ENCODE measurements at regions not wholly inside any gene's neighbourhood (a gene's known extent, or its start where the extent isn't known, plus 50 kb on each side); places are given as distances from the start of the nearest gene placed in this dataset.

GRCh38 chr1:244212219-244212618 is 161.1 kb downstream of the ZBTB18 start:
- Histone ChIP-seq H3K4me1 (ENCODE audit: control insufficient read depth in 2 of 3, insufficient read depth in 2 of 3, low read depth in 1 of 3, low read length in 3 of 3) (peaks cover 0 to 15% (median 0%) of the 10 kb centered on the region in 3 donors), H3K9ac (ENCODE audit: low read length in 3 of 3) (no peak overlapping the region), H3K27me3 (ENCODE audit: control insufficient read depth, insufficient read depth, low read length) (no peaks in the 10 kb centered on the region), H3K36me3 (ENCODE audit: control insufficient read depth in 2 of 3, insufficient read depth in 3 of 3, low read length in 3 of 3) (no peaks in the 10 kb centered on the region), H3K4me3 (ENCODE audit: low read length in 3 of 3) (no peak overlapping the region), H3K9me3 (ENCODE audit: control insufficient read depth in 2 of 3, insufficient read depth in 1 of 3, low read length in 3 of 3) (no peaks in the 10 kb centered on the region), H3K27ac (ENCODE audit: low read depth in 2 of 2, low read length in 2 of 2) (no peak overlapping the region)
- DNase-seq (peak in 1 of 5 donors; percentile 25), FAIRE-seq (no peak)
- intact Hi-C loops (cut with DNase I): no loop called here
- TF ChIP-seq CTCF (IDR thresholded peaks at IDR 0.05; ENCODE audit: borderline replicate concordance, extremely low read depth, insufficient read depth): no peak

GRCh38 chr1:244212797-244213475 is 161.9 kb downstream of the ZBTB18 start:
- Histone ChIP-seq H3K27ac (ENCODE audit: low read depth in 2 of 2, low read length in 2 of 2) (no peak overlapping the region), H3K9me3 (ENCODE audit: control insufficient read depth in 2 of 3, insufficient read depth in 1 of 3, low read length in 3 of 3) (no peaks in the 10 kb centered on the region), H3K4me3 (ENCODE audit: low read length in 3 of 3) (no peak overlapping the region), H3K4me1 (ENCODE audit: control insufficient read depth in 2 of 3, insufficient read depth in 2 of 3, low read depth in 1 of 3, low read length in 3 of 3) (peaks cover 0 to 11% (median 0%) of the 10 kb centered on the region in 3 donors), H3K27me3 (ENCODE audit: control insufficient read depth, insufficient read depth, low read length) (no peaks in the 10 kb centered on the region), H3K9ac (ENCODE audit: low read length in 3 of 3) (no peak overlapping the region), H3K36me3 (ENCODE audit: control insufficient read depth in 2 of 3, insufficient read depth in 3 of 3, low read length in 3 of 3) (no peaks in the 10 kb centered on the region)
- DNase-seq: peak in 4 of 5 donors; percentile 17 to 81 (median 34)
- intact Hi-C loops (cut with DNase I): no loop called here
- no peak for FAIRE-seq
- TF ChIP-seq CTCF (IDR thresholded peaks at IDR 0.05; ENCODE audit: borderline replicate concordance, extremely low read depth, insufficient read depth): no peak

- peaks cover 0 to 8% (median 0%) of the 10 kb centered on the region in 3 donors for H3K4me1 ChIP-seq (ENCODE audit: control insufficient read depth in 2 of 3, insufficient read depth in 2 of 3, low read depth in 1 of 3, low read length in 3 of 3)
- H3K27me3 ChIP-seq (ENCODE audit: control insufficient read depth, insufficient read depth, low read length): no peaks in the 10 kb centered on the region
- DNase-seq: peak in 4 of 5 donors; percentile 80 to 94 (median 86)
- no peak for TF ChIP-seq CTCF (IDR thresholded peaks at IDR 0.05; ENCODE audit: borderline replicate concordance, extremely low read depth, insufficient read depth)
- no peaks in the 10 kb centered on the region for H3K36me3 ChIP-seq (ENCODE audit: control insufficient read depth in 2 of 3, insufficient read depth in 3 of 3, low read length in 3 of 3)
- FAIRE-seq: no peak
- no peak overlapping the region for H3K27ac ChIP-seq (ENCODE audit: low read depth in 2 of 2, low read length in 2 of 2)
- intact Hi-C loops (cut with DNase I): no loop called here
- H3K9ac ChIP-seq (ENCODE audit: low read length in 3 of 3): no peak overlapping the region
- no peaks in the 10 kb centered on the region for H3K9me3 ChIP-seq (ENCODE audit: control insufficient read depth in 2 of 3, insufficient read depth in 1 of 3, low read length in 3 of 3)
- no peak overlapping the region for H3K4me3 ChIP-seq (ENCODE audit: low read length in 3 of 3)
These were observed 163.2 kb downstream of the ZBTB18 start for GRCh38 chr1:244214009-244214967.

Measured in kidney (tissue), 13 donors.